Left lung (tissue), 4 donors: ENCODE measurements at regions not wholly inside any gene's neighbourhood (a gene's known extent, or its start where the extent isn't known, plus 50 kb on each side); places are given as distances from the start of the nearest gene placed in this dataset.

Experiments used
- ATAC-seq: fragments of 200-7000 bp; cut with Tn5 transposase; one replicate; pipeline ENCODE4 v1.9.1; 2020; ENCODE audit warnings: moderate library complexity
- DNase-seq, 4 donors: peaks; one replicate each; pipeline ENCODE4 v3.0.0-alpha.2; 2013 to 2020
- H3K27ac ChIP-seq, 2 donors: fragments of 200-600 bp; sonication (generic) in 1 of 2; one replicate each; pipeline versions ENCODE4 v1.5.0 to v1.8.0; 2020 to 2021
- H3K27me3 ChIP-seq, 2 donors: fragments of 200-600 bp; sonication (generic) in 1 of 2; one replicate each; pipeline versions ENCODE4 v1.5.0 to v1.8.0; 2020 to 2021
- H3K36me3 ChIP-seq, 2 donors: fragments of 200-600 bp; sonication (generic) in 1 of 2; one replicate each; pipeline versions ENCODE4 v1.5.0 to v1.8.0; 2020 to 2021
- H3K4me1 ChIP-seq, 2 donors: fragments of 200-600 bp; one replicate each; pipeline ENCODE4 v1.8.0; 2021
- H3K4me3 ChIP-seq, 2 donors: fragments of 200-600 bp; sonication (generic) in 1 of 2; one replicate each; pipeline versions ENCODE4 v1.5.0 to v1.8.0; 2020 to 2021; ENCODE audit warnings: mild to moderate bottlenecking in 1 of 2
- H3K9me3 ChIP-seq, 2 donors: fragments of 200-600 bp; sonication (generic) in 1 of 2; one replicate each; pipeline versions ENCODE4 v1.5.0 to v1.8.0; 2020 to 2021
- CTCF ChIP-seq, 2 donors: fragments of 200-600 bp; sonication (generic) in 1 of 2; IDR thresholded peaks; one replicate each; pipeline versions ENCODE4 v1.5.0 to v1.8.0; 2021; ENCODE audit warnings: antibody characterized with exemption in 2 of 2
- intact Hi-C, 2 donors: fragments of 100-400 bp; cut with DNase I; formaldehyde crosslinking; loops; one replicate each; pipeline versions ENCODE4 v1.11.2 to v1.14.2; 2022
- donor health status: DM: no; HTN: yes; CAD: no.
- donor health status: DM: no; HTN: no; CAD: no.

- H3K4me1 ChIP-seq, result no peaks in the 10 kb centered on the region
- H3K27me3 ChIP-seq, result no peaks in the 10 kb centered on the region
- intact Hi-C loops, result no loop called here
- H3K36me3 ChIP-seq, result no peaks in the 10 kb centered on the region
- ATAC-seq (no peak), DNase-seq (no peak)
- no peak overlapping the region for H3K4me3 ChIP-seq
- TF ChIP-seq CTCF (IDR thresholded peaks at IDR 0.05), result no peak
- H3K9me3 ChIP-seq, result no peaks in the 10 kb centered on the region
- no peak overlapping the region for H3K27ac ChIP-seq
These were observed 142.0 kb downstream of the CCDC71L start for GRCh38 chr7:106518967-106519366.

- no peak for TF ChIP-seq CTCF (IDR thresholded peaks at IDR 0.05)
These were observed 142.7 kb downstream of the CCDC71L start for GRCh38 chr7:106518239-106518638.

GRCh38 chr7:106517508-106517907 is 143.4 kb downstream of the CCDC71L start:
- Histone ChIP-seq H3K4me3 (no peak overlapping the region), H3K27me3 (no peaks in the 10 kb centered on the region), H3K9me3 (no peaks in the 10 kb centered on the region), H3K27ac (no peak overlapping the region), H3K36me3 (no peaks in the 10 kb centered on the region), H3K4me1 (no peaks in the 10 kb centered on the region)
- intact Hi-C loops, result no loop called here
- TF ChIP-seq CTCF (IDR thresholded peaks at IDR 0.05), result no peak
- DNase-seq (no peak), ATAC-seq (no peak)

More at GRCh38 chr7:106518239-106518638, 142.7 kb downstream of the CCDC71L start:
- Histone ChIP-seq H3K27ac (no peak overlapping the region), H3K9me3 (no peaks in the 10 kb centered on the region), H3K36me3 (no peaks in the 10 kb centered on the region), H3K27me3 (no peaks in the 10 kb centered on the region), H3K4me1 (no peaks in the 10 kb centered on the region), H3K4me3 (no peak overlapping the region)
- ATAC-seq, result no peak
- intact Hi-C loops, result no loop called here
- DNase-seq, result no peak

- no peaks in the 10 kb centered on the region for H3K4me1 ChIP-seq
- H3K4me3 ChIP-seq, result no peak overlapping the region
- intact Hi-C loops, result no loop called here
These were observed 145.6 kb downstream of the CCDC71L start for GRCh38 chr7:106515321-106515720.

GRCh38 chr7:106514881-106515280 is 146.1 kb downstream of the CCDC71L start:
- H3K9me3 ChIP-seq, result no peaks in the 10 kb centered on the region
- H3K4me1 ChIP-seq, result no peaks in the 10 kb centered on the region
- intact Hi-C loops, result no loop called here
- H3K4me3 ChIP-seq, result no peak overlapping the region
- H3K36me3 ChIP-seq, result no peaks in the 10 kb centered on the region
- ATAC-seq, result no peak
- TF ChIP-seq CTCF (IDR thresholded peaks at IDR 0.05), result no peak
- no peaks in the 10 kb centered on the region for H3K27me3 ChIP-seq
- no peak overlapping the region for H3K27ac ChIP-seq
- DNase-seq, result no peak

More at GRCh38 chr7:106515321-106515720, 145.6 kb downstream of the CCDC71L start:
- TF ChIP-seq CTCF (IDR thresholded peaks at IDR 0.05), result no peak
- H3K27ac ChIP-seq, result no peak overlapping the region
- no peaks in the 10 kb centered on the region for H3K9me3 ChIP-seq
- no peak for DNase-seq
- no peaks in the 10 kb centered on the region for H3K36me3 ChIP-seq
- no peaks in the 10 kb centered on the region for H3K27me3 ChIP-seq
- no peak for ATAC-seq
